NCI-H524 treated with DMSO at 0.1 percent for 48 hours (cell line): ENCODE measurements at regions not wholly inside any gene's neighbourhood (a gene's known extent, or its start where the extent isn't known, plus 50 kb on each side); places are given as distances from the start of the nearest gene placed in this dataset.
A peak's percentile ranks its signal among the peaks of the same experiment; 100 is the strongest.
"Not testable (repeated sequence)": the region's sequence is repeated elsewhere in the genome, so short reads cannot be mapped to it uniquely, and the experiment has no call there.

Experiments
- DNase-seq: peaks from one replicate; lab custom pipeline; 2025; lab: John Stamatoyannopoulos, UW

GRCh38 chr22:48494968-48495750, 1332.5 kb downstream of the BRD1 start:
- DNase-seq, result no peak

GRCh38 chr22:48494256-48494967, 1333.3 kb downstream of the BRD1 start:
- DNase-seq, result no peak

GRCh38 chr22:48493733-48494132, 1333.9 kb downstream of the BRD1 start:
- DNase-seq, result no peak

GRCh38 chr22:48492366-48493320, 1335.0 kb downstream of the BRD1 start:
- DNase-seq, result peak; percentile 58

- DNase-seq, result no peak
Measured at GRCh38 chr22:48491451-48491941, 1336.2 kb downstream of the BRD1 start.

- DNase-seq, result no peak
Measured at GRCh38 chr22:48490500-48491411, 1336.9 kb downstream of the BRD1 start.

- no peak for DNase-seq
Measured at GRCh38 chr22:48489551-48490499, 1337.8 kb downstream of the BRD1 start.

- DNase-seq, result no peak
Measured at GRCh38 chr22:48488611-48489511, 1338.8 kb downstream of the BRD1 start.

GRCh38 chr22:48488149-48488551, 1339.5 kb downstream of the BRD1 start:
- DNase-seq, result no peak

- DNase-seq, result no peak
Measured at GRCh38 chr22:48486558-48486957, 1341.1 kb downstream of the BRD1 start.

GRCh38 chr22:48486134-48486532, 1341.5 kb downstream of the BRD1 start:
- DNase-seq, result no peak

- no peak for DNase-seq
Measured at GRCh38 chr22:48485149-48486133, 1342.2 kb downstream of the BRD1 start.

- DNase-seq, result no peak
Measured at GRCh38 chr22:48483764-48484528, 1343.7 kb downstream of the BRD1 start.

GRCh38 chr22:48482771-48483170, 1344.9 kb downstream of the BRD1 start:
- no peak for DNase-seq

- not testable (repeated sequence) for DNase-seq
Measured at GRCh38 chr22:48482198-48482597, 1345.5 kb downstream of the BRD1 start.

GRCh38 chr22:48481748-48482147, 1345.9 kb downstream of the BRD1 start:
- no peak for DNase-seq
